ENCODE measurements at regions not wholly inside any gene's neighbourhood (a gene's known extent, or its start where the extent isn't known, plus 50 kb on each side); places are given as distances from the start of the nearest gene placed in this dataset.
"Not testable (repeated sequence)": the region's sequence is repeated elsewhere in the genome, so short reads cannot be mapped to it uniquely, and the experiment has no call there.

GRCh38 chr1:60697204-60697994 is 385.0 kb upstream of the NFIA start:
- Histone ChIP-seq H3K27ac (ENCODE audit: low read length) (no peak overlapping the region), H3K4me3 (ENCODE audit: control insufficient read depth in 1 of 2, extremely low read depth in 1 of 2, low read length in 1 of 2) (no peak overlapping the region), H3K36me3 (ENCODE audit: control insufficient read depth in 2 of 2, extremely low read depth in 1 of 2, insufficient read depth in 1 of 2, low read length in 1 of 2) (no peaks in the 10 kb centered on the region), H3K27me3 (replicated peaks in 1 of 2; ENCODE audit: control insufficient read depth in 2 of 2, extremely low read depth in 1 of 2, insufficient read depth in 2 of 2, low read length in 1 of 2) (no peaks in the 10 kb centered on the region), H3K4me1 (ENCODE audit: control insufficient read depth in 1 of 2, extremely low read depth in 1 of 2, insufficient read depth in 2 of 2, low read length in 2 of 2) (no peaks in the 10 kb centered on the region), H3K9me3 (no peaks in the 10 kb centered on the region)
- no peak for DNase-seq
- 61% methylated on average over 2 of the region's 4 CpGs for WGBS (ENCODE audit: insufficient coverage)
- Mint-ChIP-seq H3K9me3 (peaks cover 0 to 7% (median 3%) of the 10 kb centered on the region in 3 donors), H3K27ac (no peak overlapping the region), H3K4me3 (no peak overlapping the region), H3K36me3 (no peaks in the 10 kb centered on the region), H3K4me1 (no peaks in the 10 kb centered on the region), H3K27me3 (peaks cover 0 to 3% of the 10 kb centered on the region in 2 donors)
- ATAC-seq (replicated peaks in 1 of 4), result no peak
- ChIA-PET CTCF (no interaction called here), POLR2A (no interaction called here)

DNA sequence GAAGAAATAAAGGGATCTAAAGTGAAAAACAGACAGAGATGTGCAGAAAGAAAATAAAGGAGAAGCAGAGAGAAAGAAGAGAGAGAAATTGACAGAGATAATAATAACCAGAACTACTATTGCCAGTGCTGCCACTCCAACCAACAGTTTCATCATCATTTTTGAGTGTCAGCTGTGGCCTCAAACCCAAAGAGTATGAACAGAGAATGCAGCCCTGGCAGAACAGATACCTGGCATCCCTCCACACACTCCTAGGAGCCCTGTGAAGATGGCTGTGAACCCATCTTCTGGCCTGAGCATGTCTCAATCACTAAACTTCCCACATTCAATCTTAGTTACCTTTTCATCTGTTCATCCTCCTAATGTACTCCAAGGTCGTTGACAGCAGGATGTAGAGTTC is 385.8 kb upstream of the NFIA start:
- ChIA-PET CTCF (no interaction called here), POLR2A (no interaction called here)
- Mint-ChIP-seq H3K4me1 (no peaks in the 10 kb centered on the region), H3K9me3 (peaks cover 0 to 7% (median 3%) of the 10 kb centered on the region in 3 donors), H3K36me3 (no peaks in the 10 kb centered on the region), H3K4me3 (no peak overlapping the region), H3K27ac (no peak overlapping the region), H3K27me3 (peaks cover 0 to 3% of the 10 kb centered on the region in 2 donors)
- DNase-seq (no peak), ATAC-seq (replicated peaks in 1 of 4) (no peak)
- no CpG with 5 or more reads among the region's 1 CpG for WGBS (ENCODE audit: insufficient coverage)
- Histone ChIP-seq H3K4me1 (ENCODE audit: control insufficient read depth in 1 of 2, extremely low read depth in 1 of 2, insufficient read depth in 2 of 2, low read length in 2 of 2) (no peaks in the 10 kb centered on the region), H3K9me3 (no peaks in the 10 kb centered on the region), H3K27me3 (replicated peaks in 1 of 2; ENCODE audit: control insufficient read depth in 2 of 2, extremely low read depth in 1 of 2, insufficient read depth in 2 of 2, low read length in 1 of 2) (no peaks in the 10 kb centered on the region), H3K36me3 (ENCODE audit: control insufficient read depth in 2 of 2, extremely low read depth in 1 of 2, insufficient read depth in 1 of 2, low read length in 1 of 2) (no peaks in the 10 kb centered on the region), H3K4me3 (ENCODE audit: control insufficient read depth in 1 of 2, extremely low read depth in 1 of 2, low read length in 1 of 2) (no peak overlapping the region), H3K27ac (ENCODE audit: low read length) (no peak overlapping the region)

GRCh38 chr1:60695716-60696171 is 386.6 kb upstream of the NFIA start:
- ChIA-PET POLR2A (no interaction called here), CTCF (no interaction called here)
- Histone ChIP-seq H3K27ac (ENCODE audit: low read length) (no peak overlapping the region), H3K36me3 (ENCODE audit: control insufficient read depth in 2 of 2, extremely low read depth in 1 of 2, insufficient read depth in 1 of 2, low read length in 1 of 2) (no peaks in the 10 kb centered on the region), H3K4me1 (ENCODE audit: control insufficient read depth in 1 of 2, extremely low read depth in 1 of 2, insufficient read depth in 2 of 2, low read length in 2 of 2) (no peaks in the 10 kb centered on the region), H3K4me3 (ENCODE audit: control insufficient read depth in 1 of 2, extremely low read depth in 1 of 2, low read length in 1 of 2) (no peak overlapping the region), H3K9me3 (no peaks in the 10 kb centered on the region), H3K27me3 (replicated peaks in 1 of 2; ENCODE audit: control insufficient read depth in 2 of 2, extremely low read depth in 1 of 2, insufficient read depth in 2 of 2, low read length in 1 of 2) (no peaks in the 10 kb centered on the region)
- H3K36me3 Mint-ChIP-seq, result no peaks in the 10 kb centered on the region
- no peak for ATAC-seq (replicated peaks in 1 of 4)
- H3K27me3 Mint-ChIP-seq, result peaks cover 0 to 3% of the 10 kb centered on the region in 2 donors
- no peaks in the 10 kb centered on the region for H3K4me1 Mint-ChIP-seq
- H3K27ac Mint-ChIP-seq, result no peak overlapping the region
- no peak overlapping the region for H3K4me3 Mint-ChIP-seq
- no peak for DNase-seq
- peaks cover 0 to 7% (median 7%) of the 10 kb centered on the region in 3 donors for H3K9me3 Mint-ChIP-seq
- 93% methylated on average over 5 of the region's 6 CpGs for whole genome bisulfite sequencing (ENCODE audit: insufficient coverage)

- no peak for ATAC-seq (replicated peaks in 1 of 4)
- Histone ChIP-seq H3K27ac (ENCODE audit: low read length) (no peak overlapping the region), H3K4me1 (ENCODE audit: control insufficient read depth in 1 of 2, extremely low read depth in 1 of 2, insufficient read depth in 2 of 2, low read length in 2 of 2) (no peaks in the 10 kb centered on the region), H3K27me3 (replicated peaks in 1 of 2; ENCODE audit: control insufficient read depth in 2 of 2, extremely low read depth in 1 of 2, insufficient read depth in 2 of 2, low read length in 1 of 2) (no peaks in the 10 kb centered on the region), H3K36me3 (ENCODE audit: control insufficient read depth in 2 of 2, extremely low read depth in 1 of 2, insufficient read depth in 1 of 2, low read length in 1 of 2) (no peaks in the 10 kb centered on the region), H3K4me3 (ENCODE audit: control insufficient read depth in 1 of 2, extremely low read depth in 1 of 2, low read length in 1 of 2) (no peak overlapping the region), H3K9me3 (no peaks in the 10 kb centered on the region)
- WGBS (ENCODE audit: insufficient coverage), result 80% methylated on average over 2 of the region's 4 CpGs
- no peaks in the 10 kb centered on the region for H3K4me1 Mint-ChIP-seq
- peaks cover 0 to 3% of the 10 kb centered on the region in 2 donors for H3K27me3 Mint-ChIP-seq
- no peak for DNase-seq
- H3K36me3 Mint-ChIP-seq, result no peaks in the 10 kb centered on the region
- peaks cover 0 to 11% (median 7%) of the 10 kb centered on the region in 3 donors for H3K9me3 Mint-ChIP-seq
- H3K27ac Mint-ChIP-seq, result no peak overlapping the region
- H3K4me3 Mint-ChIP-seq, result no peak overlapping the region
- ChIA-PET CTCF (no interaction called here), POLR2A (no interaction called here)
Observed at GRCh38 chr1:60694980-60695379, 387.4 kb upstream of the NFIA start.

DNA sequence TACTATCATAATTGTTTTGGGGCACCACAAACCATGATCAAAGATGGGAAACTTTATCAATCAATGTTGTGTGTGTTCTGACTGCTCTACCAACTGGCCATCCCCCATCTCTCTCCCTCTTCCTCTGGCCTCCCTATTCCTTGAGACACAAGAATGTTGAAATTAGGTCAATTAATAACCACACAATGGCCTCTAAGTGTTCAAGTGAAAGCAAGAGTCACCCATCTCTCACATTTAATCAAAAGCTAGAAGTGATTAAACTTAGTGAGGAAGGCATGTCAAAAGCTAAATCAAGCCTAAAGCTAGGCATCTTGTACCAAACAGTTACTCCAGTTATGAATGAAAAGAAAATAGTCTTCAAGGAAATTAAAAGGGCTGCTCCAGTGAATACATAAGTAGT is 390.3 kb upstream of the NFIA start:
- peaks cover 0 to 18% (median 10%) of the 10 kb centered on the region in 3 donors for H3K9me3 Mint-ChIP-seq
- ChIA-PET CTCF (no interaction called here), POLR2A (no interaction called here)
- ATAC-seq (replicated peaks in 1 of 4) (no peak), DNase-seq (no peak)
- H3K36me3 Mint-ChIP-seq, result no peaks in the 10 kb centered on the region
- no peak overlapping the region for H3K4me3 ChIP-seq (ENCODE audit: control insufficient read depth in 1 of 2, extremely low read depth in 1 of 2, low read length in 1 of 2)
- no peaks in the 10 kb centered on the region for H3K27me3 Mint-ChIP-seq
- H3K4me3 Mint-ChIP-seq, result no peak overlapping the region
- H3K9me3 ChIP-seq, result no peaks in the 10 kb centered on the region
- no peak overlapping the region for H3K27ac Mint-ChIP-seq
- H3K4me1 ChIP-seq (ENCODE audit: control insufficient read depth in 1 of 2, extremely low read depth in 1 of 2, insufficient read depth in 2 of 2, low read length in 2 of 2), result no peaks in the 10 kb centered on the region
- H3K4me1 Mint-ChIP-seq, result no peaks in the 10 kb centered on the region
- no peak overlapping the region for H3K27ac ChIP-seq (ENCODE audit: low read length)
- H3K36me3 ChIP-seq (ENCODE audit: control insufficient read depth in 2 of 2, extremely low read depth in 1 of 2, insufficient read depth in 1 of 2, low read length in 1 of 2), result no peaks in the 10 kb centered on the region
- no peaks in the 10 kb centered on the region for H3K27me3 ChIP-seq (replicated peaks in 1 of 2; ENCODE audit: control insufficient read depth in 2 of 2, extremely low read depth in 1 of 2, insufficient read depth in 2 of 2, low read length in 1 of 2)

DNA sequence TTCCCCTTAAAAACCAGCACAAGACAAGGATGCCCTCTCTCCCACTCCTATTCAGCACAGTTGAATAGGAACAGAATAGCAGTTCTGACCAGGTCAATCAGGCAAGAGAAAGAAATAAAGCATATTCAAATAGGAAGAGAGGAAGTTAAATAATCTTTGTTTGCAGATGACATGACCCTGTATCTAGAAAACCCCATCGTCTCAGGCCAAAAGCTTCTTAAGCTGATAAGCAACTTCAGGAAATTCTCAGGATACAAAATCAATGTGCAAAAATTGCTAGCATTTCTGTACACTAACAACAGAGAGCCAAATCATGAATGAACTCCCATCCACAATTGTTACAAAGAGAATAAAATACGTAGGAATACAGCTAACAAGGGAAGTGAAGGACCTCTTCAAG is 394.1 kb upstream of the NFIA start:
- H3K9me3 Mint-ChIP-seq, result peaks cover 2 to 20% (median 9%) of the 10 kb centered on the region in 3 donors
- no CpG with 5 or more reads among the region's 2 CpGs for WGBS (ENCODE audit: insufficient coverage)
- H3K4me1 Mint-ChIP-seq; H3K4me1 ChIP-seq (ENCODE audit: control insufficient read depth in 1 of 2, extremely low read depth in 1 of 2, insufficient read depth in 2 of 2, low read length in 2 of 2); H3K27ac ChIP-seq (ENCODE audit: low read length); H3K36me3 Mint-ChIP-seq; H3K27ac Mint-ChIP-seq; ATAC-seq (replicated peaks in 1 of 4); H3K27me3 Mint-ChIP-seq; H3K27me3 ChIP-seq (replicated peaks in 1 of 2; ENCODE audit: control insufficient read depth in 2 of 2, extremely low read depth in 1 of 2, insufficient read depth in 2 of 2, low read length in 1 of 2); H3K9me3 ChIP-seq; H3K4me3 ChIP-seq (ENCODE audit: control insufficient read depth in 1 of 2, extremely low read depth in 1 of 2, low read length in 1 of 2); POLR2A ChIA-PET; H3K36me3 ChIP-seq (ENCODE audit: control insufficient read depth in 2 of 2, extremely low read depth in 1 of 2, insufficient read depth in 1 of 2, low read length in 1 of 2); DNase-seq; H3K4me3 Mint-ChIP-seq: not testable (repeated sequence)
- CTCF ChIA-PET, result interaction anchor here in 1 of 2 donors (0.7 kb wide), 1 partner anchor 1153 kb away, joined by 3 read pairs; no protein-coding TSS in a partner anchor
